HepG2 (cell line): ENCODE measurements at regions not wholly inside any gene's neighbourhood (a gene's known extent, or its start where the extent isn't known, plus 50 kb on each side); places are given as distances from the start of the nearest gene placed in this dataset.

Experiments
- ATAC-seq: fragments of 200-7000 bp; cut with Tn5 transposase; 3 replicates; pipeline ENCODE4 v1.9.1; 2020; ENCODE audit warnings: mild to moderate bottlenecking, moderate library complexity
- BruUV-seq: library from RNA; stranded (reverse); fragments of 400-500 nt; replicated peaks from 2 replicates; lab custom pipeline; 2021; lab: Mats Ljungman, UMichigan
- CTCF ChIA-PET: fragments of 300-600 bp; formaldehyde crosslinking; extraction: SDS; loops from one replicate; lab custom pipeline; 2021; ENCODE audit warnings: low total read pairs, inconsistent platforms, low intra/inter-chr PET ratio; lab: Yijun Ruan, JAX
- POLR2A ChIA-PET: fragments of 350-600 bp; sonication (Branson Sonifier 250); formaldehyde crosslinking; loops from one replicate; lab custom pipeline; 2020; ENCODE audit warnings: antibody characterized with exemption, inconsistent platforms; lab: Yijun Ruan, JAX
- DNase-seq: peaks from one replicate; pipeline ENCODE4 v3.0.0-alpha.2; 2015; ENCODE audit warnings: low spot score
- FAIRE-seq: peaks from 3 replicates; lab custom pipeline; 2011; peaks lifted over from hg19 to GRCh38; lab: Jason Lieb, UNC
- H2AFZ ChIP-seq: one replicate; pipeline ENCODE4 v1.6.1; 2011; ENCODE audit warnings: low read length, inconsistent platforms
- H3K27ac ChIP-seq: fragments of 300-600 bp; 3 replicates; pipeline ENCODE4 v1.8.0; 2011; ENCODE audit warnings: mixed run types, mild to moderate bottlenecking, mixed read lengths, low read length, inconsistent platforms; ENCODE audit not compliant: insufficient read depth; ENCODE audit errors: extremely low read length
- H3K27me3 ChIP-seq, 2 experiments: fragments of 200-600 bp in 1 of 2; 2 replicates in 1 of 2; 3 replicates in 1 of 2; pipeline versions ENCODE4 v1.6.0 to v1.8.0; 2011; ENCODE audit warnings: low read length in 2 of 2, mild to moderate bottlenecking in 2 of 2, moderate library complexity in 2 of 2, inconsistent platforms in 1 of 2; ENCODE audit not compliant: insufficient read depth in 2 of 2, control insufficient read depth in 1 of 2
- H3K36me3 ChIP-seq, 2 experiments: fragments of 200-600 bp in 1 of 2; replicated peaks in 1 of 2; 2 replicates in 1 of 2; 3 replicates in 1 of 2; pipeline versions ENCODE4 v1.5.1 to v1.8.0; 2011; ENCODE audit warnings: low read length in 2 of 2, inconsistent platforms in 1 of 2; ENCODE audit not compliant: insufficient read depth in 2 of 2, control insufficient read depth in 1 of 2
- H3K4me1 ChIP-seq: 2 replicates; pipeline ENCODE4 v1.5.1; 2012; ENCODE audit warnings: low read length, inconsistent platforms; ENCODE audit not compliant: insufficient read depth
- H3K4me2 ChIP-seq: 2 replicates; pipeline ENCODE4 v1.6.0; 2011; ENCODE audit warnings: low read depth, low read length, inconsistent platforms
- H3K4me3 ChIP-seq, 3 experiments: fragments of 200-600 bp in 1 of 3; sonication (generic), shearing (Covaris generic) in 1 of 3; replicated peaks in 1 of 3; 2 replicates each; pipeline ENCODE4 v1.5.1; 2011 to 2016; ENCODE audit warnings: low read length in 3 of 3, inconsistent platforms in 2 of 3, low read depth in 2 of 3, mild to moderate bottlenecking in 2 of 3, control low read depth in 1 of 3, mixed read lengths in 1 of 3; ENCODE audit not compliant: insufficient read depth in 1 of 3
- H3K79me2 ChIP-seq: one replicate; pipeline ENCODE4 v1.6.1; 2011; ENCODE audit warnings: low read length, inconsistent platforms; ENCODE audit not compliant: insufficient read depth
- H3K9ac ChIP-seq: 2 replicates; pipeline ENCODE4 v1.6.0; 2011; ENCODE audit warnings: mild to moderate bottlenecking, low read depth, low read length, inconsistent platforms; ENCODE audit not compliant: insufficient read depth
- H3K9me3 ChIP-seq: 2 replicates; pipeline ENCODE4 v1.5.1; 2012; ENCODE audit warnings: mild to moderate bottlenecking, low read length
- H4K20me1 ChIP-seq: 2 replicates; pipeline ENCODE4 v1.6.0; 2011; ENCODE audit warnings: inconsistent platforms, mild to moderate bottlenecking, low read length, moderate library complexity; ENCODE audit not compliant: insufficient read depth
- ARNTL ChIP-seq: sonication (generic); formaldehyde crosslinking; IDR thresholded peaks from 2 replicates; pipeline ENCODE4 v1.4.0; 2020; ENCODE audit warnings: mild to moderate bottlenecking, missing genetic modification reagents
- CSRNP1 ChIP-seq: sonication (generic); formaldehyde crosslinking; IDR thresholded peaks from 2 replicates; pipeline ENCODE4 v1.8.1; 2023; ENCODE audit warnings: mild to moderate bottlenecking, missing genetic modification reagents
- DMTF1 ChIP-seq: sonication (generic); formaldehyde crosslinking; IDR thresholded peaks from 2 replicates; pipeline ENCODE4 v1.4.0; 2020; ENCODE audit warnings: mild to moderate bottlenecking, missing genetic modification reagents
- HMG20A ChIP-seq: IDR thresholded peaks from 2 replicates; pipeline ENCODE4 v1.6.1; 2016; ENCODE audit warnings: borderline replicate concordance
- HNRNPL ChIP-seq: fragments of 200-400 bp; formaldehyde crosslinking; IDR thresholded peaks from 2 replicates; pipeline ENCODE4 v1.6.1; 2017; ENCODE audit warnings: mild to moderate bottlenecking, low read depth, low read length
- HOMEZ ChIP-seq: IDR thresholded peaks from 2 replicates; pipeline ENCODE4 v1.6.1; 2016; ENCODE audit warnings: low read depth
- PAF1 ChIP-seq: IDR thresholded peaks from 2 replicates; pipeline ENCODE4 v1.6.1; 2016; ENCODE audit warnings: missing genetic modification reagents, missing compliant biosample characterization
- RBM22 ChIP-seq: fragments of 200-400 bp; formaldehyde crosslinking; optimal IDR thresholded peaks from 2 replicates; pipeline ENCODE3; 2017; ENCODE audit warnings: mild to moderate bottlenecking, low read length, moderate library complexity
- RXRB ChIP-seq: IDR thresholded peaks from 2 replicates; pipeline ENCODE4 v1.6.1; 2016; ENCODE audit warnings: borderline replicate concordance, missing genetic modification reagents, missing compliant biosample characterization
- ZBTB34 ChIP-seq: sonication (generic); formaldehyde crosslinking; IDR thresholded peaks from 2 replicates; pipeline ENCODE4 v1.8.0; 2022; ENCODE audit warnings: mild to moderate bottlenecking, missing genetic modification reagents
- ZNF24 ChIP-seq: fragments of 450-650 bp; IDR thresholded peaks from 2 replicates; pipeline ENCODE4 v1.6.1; 2017; ENCODE audit warnings: antibody characterized with exemption, mild to moderate bottlenecking
- ZNF510 ChIP-seq: sonication (generic); formaldehyde crosslinking; IDR thresholded peaks from 2 replicates; pipeline ENCODE4 v1.4.0; 2020; ENCODE audit warnings: low read depth, mild to moderate bottlenecking, missing genetic modification reagents
- ZNF7 ChIP-seq: IDR thresholded peaks from 2 replicates; pipeline ENCODE4 v1.6.1; 2016; ENCODE audit warnings: missing biosample characterization, missing genetic modification reagents
- ZNF879 ChIP-seq: sonication (generic); formaldehyde crosslinking; IDR thresholded peaks from 2 replicates; pipeline ENCODE4 v1.8.1; 2023; ENCODE audit warnings: missing genetic modification reagents
- WGBS: methylation state at CpG from one replicate; pipeline ENCODE4 v1.1.6; 2017; ENCODE audit warnings: low lambda C conversion rate; 5-methylcytosine and 5-hydroxymethylcytosine counted together
- in situ Hi-C: cut with HindIII; loops from 2 replicates; pipeline ENCODE4 v1.10.0; 2017; ENCODE audit warnings: low pct_unique_long_range_greater_than_20kb; ENCODE audit not compliant: extremely low pct_ligation_motif_present
- intact Hi-C: fragments of 100-400 bp; cut with micrococcal nuclease; formaldehyde crosslinking; loops from one replicate; pipeline ENCODE4 v1.10.0; 2022; ENCODE audit not compliant: unreplicated experiment

- no peak for TF ChIP-seq ZBTB34 (CRISPR knock-in tag)
Measured at GRCh38 chrX:10296576-10296975, 139.8 kb downstream of the CLCN4 start (continued).

- Histone ChIP-seq H3K9me3 (no peaks in the 10 kb centered on the region), H3K4me3 (no peak overlapping the region), H2AFZ (no peak overlapping the region), H3K9ac (no peak overlapping the region), H3K4me1 (no peaks in the 10 kb centered on the region), H3K27ac (no peak overlapping the region), H3K27me3 (no peaks in the 10 kb centered on the region), H4K20me1 (no peaks in the 10 kb centered on the region), H3K4me2 (no peak overlapping the region), H3K79me2 (no peaks in the 10 kb centered on the region), H3K36me3 (no peaks in the 10 kb centered on the region)
- FAIRE-seq (no peak), ATAC-seq (no peak), DNase-seq (no peak)
- CTCF ChIA-PET = no interaction called here
- POLR2A ChIA-PET = no interaction called here
- intact Hi-C loops (no loop called here), in situ Hi-C loops (no loop called here)
- no CpG with 5 or more reads among the region's 1 CpG for WGBS
- TF ChIP-seq HNRNPL = no peak
- TF ChIP-seq ARNTL (CRISPR knock-in tag) = no peak
- TF ChIP-seq PAF1 = no peak
- TF ChIP-seq ZNF510 (CRISPR knock-in tag) = no peak
- TF ChIP-seq RXRB = no peak
- no peak for TF ChIP-seq RBM22
- TF ChIP-seq ZNF24 = no peak
- no peak for TF ChIP-seq DMTF1 (CRISPR knock-in tag)
- TF ChIP-seq HOMEZ (CRISPR knock-in tag) = no peak
- no peak for TF ChIP-seq CSRNP1 (CRISPR knock-in tag)
- TF ChIP-seq HMG20A (CRISPR knock-in tag) = no peak
- no peak for TF ChIP-seq ZNF7
- no peak for TF ChIP-seq ZNF879 (CRISPR knock-in tag)
- BruUV-seq = no TSS peak
Measured at GRCh38 chrX:10310511-10310910, 153.7 kb downstream of the CLCN4 start.
